NCI-H526 treated with DMSO at 0.1 percent for 48 hours (cell line): ENCODE measurements at regions not wholly inside any gene's neighbourhood (a gene's known extent, or its start where the extent isn't known, plus 50 kb on each side); places are given as distances from the start of the nearest gene placed in this dataset.

Source experiments
- DNase-seq: peaks from one replicate; lab custom pipeline; 2025; lab: John Stamatoyannopoulos, UW

GRCh38 chr1:239678181-239678580, 291.8 kb downstream of the CHRM3 start:
- DNase-seq: no peak

- DNase-seq: no peak
Observed at GRCh38 chr1:239682046-239682445, 295.7 kb downstream of the CHRM3 start.

- DNase-seq: no peak
Observed at GRCh38 chr1:239682960-239683359, 296.6 kb downstream of the CHRM3 start.

GRCh38 chr1:239686386-239686785, 300.0 kb downstream of the CHRM3 start:
- DNase-seq: no peak

GRCh38 chr1:239696317-239696716, 309.9 kb downstream of the CHRM3 start:
- no peak for DNase-seq

GRCh38 chr1:239700667-239701066, 314.3 kb downstream of the CHRM3 start:
- no peak for DNase-seq

GRCh38 chr1:239703075-239703474, 316.7 kb downstream of the CHRM3 start:
- DNase-seq: no peak

GRCh38 chr1:239706245-239706892, 320.0 kb downstream of the CHRM3 start:
- no peak for DNase-seq

- DNase-seq: no peak
Observed at GRCh38 chr1:239707615-239708014, 321.2 kb downstream of the CHRM3 start.

- DNase-seq: no peak
Observed at GRCh38 chr1:239708622-239709021, 322.3 kb downstream of the CHRM3 start.

- no peak for DNase-seq
Observed at GRCh38 chr1:239711768-239712167, 325.4 kb downstream of the CHRM3 start.

- DNase-seq: no peak
Observed at GRCh38 chr1:239717097-239717917, 330.9 kb downstream of the CHRM3 start.

GRCh38 chr1:239717918-239718184, 331.5 kb downstream of the CHRM3 start:
- no peak for DNase-seq

GRCh38 chr1:239718571-239718970, 332.2 kb downstream of the CHRM3 start:
- DNase-seq: no peak

GRCh38 chr1:239718997-239719628, 332.7 kb downstream of the CHRM3 start:
- DNase-seq: no peak

- DNase-seq: no peak
Observed at GRCh38 chr1:239719642-239720258, 333.4 kb downstream of the CHRM3 start.

- no peak for DNase-seq
Observed at GRCh38 chr1:239722035-239722434, 335.7 kb downstream of the CHRM3 start.

GRCh38 chr1:239723776-239724367, 337.5 kb downstream of the CHRM3 start:
- DNase-seq: no peak

GRCh38 chr1:239725371-239725770, 339.0 kb downstream of the CHRM3 start:
- DNase-seq: no peak

GRCh38 chr1:239725933-239726332, 339.6 kb downstream of the CHRM3 start:
- DNase-seq: no peak

GRCh38 chr1:239730378-239730777, 344.0 kb downstream of the CHRM3 start:
- no peak for DNase-seq

- no peak for DNase-seq
Observed at GRCh38 chr1:239731082-239731748, 344.8 kb downstream of the CHRM3 start.
